ENCODE measurements at regions not wholly inside any gene's neighbourhood (a gene's known extent, or its start where the extent isn't known, plus 50 kb on each side); places are given as distances from the start of the nearest gene placed in this dataset.

- Histone ChIP-seq H3K4me1 (no peaks in the 10 kb centered on the region), H3K27ac (no peak overlapping the region), H3K9me3 (no peaks in the 10 kb centered on the region), H3K36me3 (no peaks in the 10 kb centered on the region), H3K27me3 (no peaks in the 10 kb centered on the region), H3K4me3 (no peak overlapping the region)
- intact Hi-C loops (cut with DNase I) = no loop called here
- TF ChIP-seq CTCF (IDR thresholded peaks at IDR 0.05) = no peak
- no peak for DNase-seq (ENCODE audit: low spot score in 2 of 2)
Measured at GRCh38 chr7:110257673-110258072, 833.3 kb upstream of the LRRN3 start.

- H3K36me3 ChIP-seq = no peaks in the 10 kb centered on the region
- TF ChIP-seq CTCF (IDR thresholded peaks at IDR 0.05) = no peak
- H3K4me1 ChIP-seq = no peaks in the 10 kb centered on the region
- intact Hi-C loops (cut with DNase I) = no loop called here
- no peaks in the 10 kb centered on the region for H3K27me3 ChIP-seq
- H3K27ac ChIP-seq = no peak overlapping the region
- H3K9me3 ChIP-seq = no peaks in the 10 kb centered on the region
- DNase-seq (ENCODE audit: low spot score in 2 of 2) = no peak
- no peak overlapping the region for H3K4me3 ChIP-seq
Measured at GRCh38 chr7:110262251-110262650, 828.7 kb upstream of the LRRN3 start.

- no peak overlapping the region for H3K4me3 ChIP-seq
- no peaks in the 10 kb centered on the region for H3K36me3 ChIP-seq
- DNase-seq (ENCODE audit: low spot score in 2 of 2) = no peak
- no peaks in the 10 kb centered on the region for H3K27me3 ChIP-seq
- intact Hi-C loops (cut with DNase I) = no loop called here
- no peak for TF ChIP-seq CTCF (IDR thresholded peaks at IDR 0.05)
- H3K4me1 ChIP-seq = no peaks in the 10 kb centered on the region
- no peaks in the 10 kb centered on the region for H3K9me3 ChIP-seq
- H3K27ac ChIP-seq = no peak overlapping the region
Measured at GRCh38 chr7:110264288-110264687, 826.6 kb upstream of the LRRN3 start.

- intact Hi-C loops (cut with DNase I) = no loop called here
- Histone ChIP-seq H3K9me3 (no peaks in the 10 kb centered on the region), H3K27ac (no peak overlapping the region), H3K4me1 (no peaks in the 10 kb centered on the region), H3K27me3 (no peaks in the 10 kb centered on the region), H3K4me3 (no peak overlapping the region), H3K36me3 (no peaks in the 10 kb centered on the region)
- no peak for DNase-seq (ENCODE audit: low spot score in 2 of 2)
- TF ChIP-seq CTCF (IDR thresholded peaks at IDR 0.05) = no peak
Measured at GRCh38 chr7:110281362-110281761, 809.6 kb upstream of the LRRN3 start.

GRCh38 chr7:110283056-110283455 lies 807.9 kb upstream of the LRRN3 start:
- intact Hi-C loops (cut with DNase I) = no loop called here
- no peaks in the 10 kb centered on the region for H3K4me1 ChIP-seq
- TF ChIP-seq CTCF (IDR thresholded peaks at IDR 0.05) = no peak
- H3K27me3 ChIP-seq = no peaks in the 10 kb centered on the region
- no peak for DNase-seq (ENCODE audit: low spot score in 2 of 2)
- H3K9me3 ChIP-seq = no peaks in the 10 kb centered on the region
- no peak overlapping the region for H3K4me3 ChIP-seq
- no peaks in the 10 kb centered on the region for H3K36me3 ChIP-seq
- H3K27ac ChIP-seq = no peak overlapping the region

- Histone ChIP-seq H3K36me3 (no peaks in the 10 kb centered on the region), H3K9me3 (no peaks in the 10 kb centered on the region), H3K4me3 (no peak overlapping the region), H3K4me1 (no peaks in the 10 kb centered on the region), H3K27ac (no peak overlapping the region), H3K27me3 (no peaks in the 10 kb centered on the region)
- TF ChIP-seq CTCF (IDR thresholded peaks at IDR 0.05) = no peak
- intact Hi-C loops (cut with DNase I) = no loop called here
- DNase-seq (ENCODE audit: low spot score in 2 of 2) = no peak
Measured at GRCh38 chr7:110291430-110291829, 799.5 kb upstream of the LRRN3 start.

Measured in ascending aorta (tissue), 2 donors.